ENCODE measurements at regions not wholly inside any gene's neighbourhood (a gene's known extent, or its start where the extent isn't known, plus 50 kb on each side); places are given as distances from the start of the nearest gene placed in this dataset.
A peak's percentile ranks its signal among the peaks of the same experiment; 100 is the strongest.
"Not testable (repeated sequence)": the region's sequence is repeated elsewhere in the genome, so short reads cannot be mapped to it uniquely, and the experiment has no call there.

DNA sequence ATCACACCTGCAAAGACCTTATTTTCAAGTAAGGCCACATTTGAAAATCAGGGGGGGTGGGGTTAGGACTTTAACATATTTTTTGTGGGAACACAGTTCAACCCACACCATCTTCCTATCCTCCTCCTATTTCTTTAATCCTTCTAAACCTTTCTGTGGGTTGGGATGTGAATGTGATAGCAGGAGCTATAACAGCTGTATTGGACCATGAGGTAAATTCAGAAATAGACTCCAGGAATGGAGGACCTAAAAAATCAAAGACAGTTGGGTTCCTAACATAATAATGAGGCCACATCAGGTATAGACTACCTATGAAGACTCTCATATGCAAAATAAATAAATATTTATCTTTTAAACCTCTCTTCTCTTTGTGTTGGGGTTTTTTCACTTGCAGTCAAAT lies 451.4 kb downstream of the XYLT1 start:
- Mint-ChIP-seq H3K27me3 (no peaks in the 10 kb centered on the region), H3K4me1 (no peaks in the 10 kb centered on the region), H3K9me3 (peaks cover 6% of the 10 kb centered on the region), H3K4me3 (no peak overlapping the region), H3K27ac (ENCODE audit: low read depth) (no peak overlapping the region), H3K36me3 (ENCODE audit: insufficient read depth) (no peaks in the 10 kb centered on the region)
- no peak for ATAC-seq (replicated peaks; ENCODE audit: extremely low read depth, poor library complexity, severe bottlenecking)
- no peak for DNase-seq (ENCODE audit: low spot score in 2 of 2)

DNA sequence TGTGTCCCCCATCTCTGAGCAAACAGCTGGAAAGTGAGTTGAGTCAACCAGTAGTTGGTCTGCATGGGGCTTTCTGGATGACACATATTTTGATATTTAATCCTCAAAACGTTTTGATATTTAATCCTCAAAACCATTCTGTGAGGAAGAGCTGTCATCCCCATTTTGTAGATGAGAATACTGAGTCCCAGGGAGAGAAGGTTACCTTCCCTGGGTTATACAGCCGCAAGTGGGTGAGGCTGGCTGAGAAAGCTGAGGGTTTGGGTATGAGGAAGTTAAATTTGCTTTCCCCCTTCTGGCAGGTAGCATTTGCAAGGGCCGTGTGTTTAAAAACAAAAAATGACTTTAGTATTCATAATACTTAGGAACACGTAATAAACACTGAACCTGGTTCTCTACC lies 447.2 kb downstream of the XYLT1 start:
- Mint-ChIP-seq H3K4me1 (peaks cover 33% of the 10 kb centered on the region), H3K27ac (ENCODE audit: low read depth) (no peak overlapping the region), H3K9me3 (no peaks in the 10 kb centered on the region), H3K36me3 (ENCODE audit: insufficient read depth) (peaks cover 2% of the 10 kb centered on the region), H3K27me3 (no peaks in the 10 kb centered on the region), H3K4me3 (no peak overlapping the region)
- no peak for DNase-seq (ENCODE audit: low spot score in 2 of 2)
- ATAC-seq (replicated peaks; ENCODE audit: extremely low read depth, poor library complexity, severe bottlenecking) = no peak

DNA sequence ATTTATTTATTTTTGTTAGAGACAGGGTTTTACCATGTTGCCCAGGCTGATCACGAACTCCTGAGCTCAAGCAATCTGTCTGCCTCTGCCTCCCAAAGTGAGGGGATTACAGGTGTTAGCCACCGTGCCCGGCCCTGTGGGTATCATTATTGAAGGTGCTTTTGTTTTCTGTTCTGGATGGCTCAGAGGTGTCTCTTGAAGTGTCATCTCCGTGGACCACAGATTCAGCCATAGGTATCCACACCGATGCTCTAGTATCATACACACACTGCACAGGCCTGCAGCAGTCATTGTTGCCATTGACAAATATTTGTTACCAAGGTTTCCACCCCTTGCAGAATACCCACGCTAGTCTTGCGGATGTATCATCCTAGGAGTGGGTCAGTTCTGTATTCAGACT lies 446.2 kb downstream of the XYLT1 start:
- Mint-ChIP-seq H3K27me3 (no peaks in the 10 kb centered on the region), H3K27ac (ENCODE audit: low read depth) (no peak overlapping the region), H3K36me3 (ENCODE audit: insufficient read depth) (peaks cover 2% of the 10 kb centered on the region), H3K4me3 (no peak overlapping the region), H3K4me1 (peaks cover 37% of the 10 kb centered on the region), H3K9me3 (no peaks in the 10 kb centered on the region)
- no peak for DNase-seq (ENCODE audit: low spot score in 2 of 2)
- no peak for ATAC-seq (replicated peaks; ENCODE audit: extremely low read depth, poor library complexity, severe bottlenecking)

DNA sequence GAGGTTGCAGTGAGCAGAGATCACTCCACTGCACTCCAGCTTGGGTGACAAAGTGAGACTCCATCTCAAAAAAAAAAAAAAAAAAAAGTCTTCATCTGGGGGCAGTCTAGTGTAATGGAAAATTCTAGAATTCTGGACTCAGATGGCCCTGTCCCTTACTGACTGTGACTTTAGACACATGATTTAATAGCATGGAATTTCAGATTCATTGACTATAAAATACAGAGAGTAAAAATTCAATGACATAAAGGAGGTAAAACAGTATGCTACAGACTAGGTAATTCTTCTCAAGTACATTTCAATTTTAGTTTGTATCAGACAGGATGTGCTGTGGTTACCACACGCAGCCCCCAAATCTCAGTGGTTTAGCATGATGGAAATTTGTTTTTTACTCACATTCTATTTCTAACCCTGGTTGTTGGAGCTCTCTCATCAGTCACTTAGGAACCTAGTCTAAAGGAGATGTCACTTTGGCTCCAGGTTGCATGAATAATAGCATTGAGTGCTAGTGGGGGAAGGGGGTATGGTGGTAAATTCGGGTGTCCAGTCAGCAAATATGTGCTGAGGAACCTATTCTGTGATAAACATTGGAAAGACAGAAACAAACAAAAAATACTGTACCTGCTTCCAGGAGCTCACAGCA lies 444.0 kb downstream of the XYLT1 start:
- ATAC-seq (replicated peaks; ENCODE audit: extremely low read depth, poor library complexity, severe bottlenecking) (peak; percentile 96), DNase-seq (ENCODE audit: low spot score in 2 of 2) (peak in 1 of 2 donors; percentile 32)
- Mint-ChIP-seq H3K27me3 (no peaks in the 10 kb centered on the region), H3K9me3 (no peaks in the 10 kb centered on the region), H3K27ac (ENCODE audit: low read depth) (peak overlapping the region; percentile 59), H3K36me3 (ENCODE audit: insufficient read depth) (peaks cover 2% of the 10 kb centered on the region), H3K4me3 (peak overlapping the region; percentile 8), H3K4me1 (peaks cover 37% of the 10 kb centered on the region)

DNA sequence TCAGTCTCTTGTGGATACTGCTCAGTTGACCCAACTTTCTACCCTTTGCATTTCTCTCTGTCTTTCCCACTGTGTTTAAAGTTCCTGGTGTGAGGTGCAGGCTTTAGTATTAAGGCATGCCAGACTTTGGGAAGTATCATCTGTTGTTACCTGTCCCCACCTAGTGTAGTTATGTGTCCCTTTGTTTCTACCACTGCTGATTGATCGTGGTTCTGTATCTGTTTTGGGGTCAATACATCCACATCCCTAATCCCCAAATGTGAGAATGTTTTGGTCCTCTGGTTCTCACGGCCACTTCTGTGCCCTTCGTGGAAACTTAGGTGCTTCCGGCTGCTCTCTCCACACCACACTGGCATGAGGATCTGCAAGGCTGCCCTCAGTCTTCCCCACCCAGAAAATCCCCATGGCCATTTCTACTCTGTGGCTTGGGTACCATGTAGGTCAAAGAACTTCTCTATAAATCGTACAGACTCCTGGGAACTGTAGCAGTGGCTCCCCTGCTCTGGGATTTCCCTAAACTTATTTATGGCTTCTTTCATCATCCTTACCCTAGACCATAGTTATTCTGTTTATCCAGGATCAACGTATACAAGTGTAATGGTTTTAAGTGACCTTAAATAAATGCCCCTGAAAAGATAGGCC lies 443.2 kb downstream of the XYLT1 start:
- Mint-ChIP-seq H3K4me1 (peaks cover 37% of the 10 kb centered on the region), H3K27me3 (no peaks in the 10 kb centered on the region), H3K27ac (ENCODE audit: low read depth) (no peak overlapping the region), H3K4me3 (no peak overlapping the region), H3K9me3 (no peaks in the 10 kb centered on the region), H3K36me3 (ENCODE audit: insufficient read depth) (peaks cover 2% of the 10 kb centered on the region)
- ATAC-seq (replicated peaks; ENCODE audit: extremely low read depth, poor library complexity, severe bottlenecking) (no peak), DNase-seq (ENCODE audit: low spot score in 2 of 2) (no peak)

DNA sequence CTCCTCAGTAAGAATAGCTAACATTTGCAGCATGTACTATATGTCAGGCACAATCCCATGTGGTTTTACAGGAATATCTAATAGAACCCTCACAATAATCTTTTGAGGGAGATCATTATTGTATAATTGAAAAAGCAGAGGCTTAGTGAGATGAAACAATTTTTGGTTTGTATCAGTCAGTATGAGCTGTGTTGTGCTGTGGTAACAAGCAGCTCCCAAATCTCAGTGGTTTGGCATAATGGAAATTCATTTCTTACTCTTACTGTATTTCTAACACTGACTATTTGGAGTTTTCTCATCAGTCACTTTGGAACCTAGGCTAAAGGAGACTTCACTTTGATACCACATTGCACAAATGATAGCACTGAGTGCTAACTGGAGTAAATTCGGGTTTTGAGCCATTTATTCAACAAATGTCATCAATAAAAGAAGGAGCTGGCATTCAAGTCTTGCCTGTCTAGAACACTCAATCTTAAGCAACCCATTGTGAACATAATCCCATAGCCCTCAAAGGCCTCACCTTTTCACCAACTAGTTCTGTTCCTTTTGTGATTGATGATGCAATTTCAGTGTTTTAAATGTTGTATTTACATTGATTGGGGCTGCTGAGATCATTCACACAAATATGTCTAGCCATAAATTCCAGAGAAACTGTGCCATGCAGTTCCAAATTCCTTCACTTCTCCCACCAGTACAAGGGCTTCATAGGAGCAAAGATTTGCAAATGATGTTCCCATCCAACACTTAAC lies 441.0 kb downstream of the XYLT1 start:
- ATAC-seq (replicated peaks; ENCODE audit: extremely low read depth, poor library complexity, severe bottlenecking) (no peak), DNase-seq (ENCODE audit: low spot score in 2 of 2) (no peak)
- H3K4me1 Mint-ChIP-seq = peaks cover 37% of the 10 kb centered on the region
- no peaks in the 10 kb centered on the region for H3K9me3 Mint-ChIP-seq
- no peaks in the 10 kb centered on the region for H3K27me3 Mint-ChIP-seq
- peaks cover 2% of the 10 kb centered on the region for H3K36me3 Mint-ChIP-seq (ENCODE audit: insufficient read depth)
- H3K27ac Mint-ChIP-seq (ENCODE audit: low read depth) = no peak overlapping the region
- no peak overlapping the region for H3K4me3 Mint-ChIP-seq

DNA sequence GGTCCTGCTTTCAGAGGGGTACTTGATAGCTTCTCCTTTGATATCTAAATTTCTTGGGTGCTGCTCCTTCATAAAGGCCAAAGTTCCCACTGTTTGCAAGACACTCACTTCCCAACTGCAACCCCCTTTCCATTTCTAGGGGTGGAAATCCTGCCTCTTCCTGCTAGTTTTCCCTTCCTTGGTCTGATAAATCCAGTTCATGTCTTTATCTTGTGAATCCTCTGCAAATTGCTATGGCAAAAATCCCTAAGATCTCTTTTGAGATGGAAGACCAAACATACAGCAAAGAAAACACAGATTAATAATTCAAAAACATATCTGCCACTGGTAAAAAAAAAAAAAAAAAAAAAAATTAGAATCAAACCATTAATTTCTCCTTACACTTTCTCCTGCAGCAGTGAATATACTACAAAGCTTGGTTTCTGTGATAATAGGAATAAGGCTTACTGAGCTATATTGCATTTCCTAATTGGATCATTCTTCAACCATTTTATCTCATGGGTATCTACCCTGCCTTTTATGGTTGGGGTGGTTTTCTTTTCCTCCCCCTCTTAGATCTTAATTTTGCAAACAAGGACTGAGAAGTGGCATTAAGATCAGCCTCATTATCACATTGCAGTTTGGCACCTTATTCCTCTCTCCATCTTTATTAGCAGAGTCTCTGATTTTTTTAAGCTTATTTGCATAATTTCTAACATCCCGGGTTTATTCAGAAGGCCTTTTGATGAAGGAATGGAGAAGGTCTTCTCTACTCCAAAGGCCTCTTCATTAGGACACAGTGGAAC lies 439.1 kb downstream of the XYLT1 start:
- ATAC-seq (replicated peaks; ENCODE audit: extremely low read depth, poor library complexity, severe bottlenecking) = no peak
- no peak for DNase-seq (ENCODE audit: low spot score in 2 of 2)
- Mint-ChIP-seq H3K4me3 (no peak overlapping the region), H3K27ac (ENCODE audit: low read depth) (no peak overlapping the region), H3K27me3 (no peaks in the 10 kb centered on the region), H3K36me3 (ENCODE audit: insufficient read depth) (no peaks in the 10 kb centered on the region), H3K4me1 (peaks cover 18% of the 10 kb centered on the region), H3K9me3 (no peaks in the 10 kb centered on the region)

DNA sequence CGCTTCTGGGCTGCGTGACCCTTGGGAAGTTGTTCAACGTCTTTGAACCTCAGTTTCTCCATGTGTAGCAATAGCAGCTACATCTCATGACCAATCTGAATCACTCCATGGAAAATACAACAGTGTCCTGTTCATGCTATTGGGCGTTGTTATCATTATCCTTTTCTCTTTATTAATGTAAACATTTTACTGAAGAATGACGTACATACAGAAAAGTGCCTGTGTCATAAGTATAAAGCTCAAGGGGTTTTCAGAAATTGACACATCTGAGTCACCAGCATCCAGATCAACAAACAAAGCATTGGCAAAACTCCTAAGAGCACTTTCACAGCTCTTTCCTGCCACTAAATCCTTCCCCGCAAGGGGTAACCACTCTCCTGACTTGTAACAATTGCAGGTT lies 438.4 kb downstream of the XYLT1 start:
- DNase-seq (ENCODE audit: low spot score in 2 of 2) = no peak
- ATAC-seq (replicated peaks; ENCODE audit: extremely low read depth, poor library complexity, severe bottlenecking) = no peak
- Mint-ChIP-seq H3K9me3 (no peaks in the 10 kb centered on the region), H3K27ac (ENCODE audit: low read depth) (no peak overlapping the region), H3K27me3 (no peaks in the 10 kb centered on the region), H3K4me1 (peaks cover 11% of the 10 kb centered on the region), H3K36me3 (ENCODE audit: insufficient read depth) (no peaks in the 10 kb centered on the region), H3K4me3 (no peak overlapping the region)

DNA sequence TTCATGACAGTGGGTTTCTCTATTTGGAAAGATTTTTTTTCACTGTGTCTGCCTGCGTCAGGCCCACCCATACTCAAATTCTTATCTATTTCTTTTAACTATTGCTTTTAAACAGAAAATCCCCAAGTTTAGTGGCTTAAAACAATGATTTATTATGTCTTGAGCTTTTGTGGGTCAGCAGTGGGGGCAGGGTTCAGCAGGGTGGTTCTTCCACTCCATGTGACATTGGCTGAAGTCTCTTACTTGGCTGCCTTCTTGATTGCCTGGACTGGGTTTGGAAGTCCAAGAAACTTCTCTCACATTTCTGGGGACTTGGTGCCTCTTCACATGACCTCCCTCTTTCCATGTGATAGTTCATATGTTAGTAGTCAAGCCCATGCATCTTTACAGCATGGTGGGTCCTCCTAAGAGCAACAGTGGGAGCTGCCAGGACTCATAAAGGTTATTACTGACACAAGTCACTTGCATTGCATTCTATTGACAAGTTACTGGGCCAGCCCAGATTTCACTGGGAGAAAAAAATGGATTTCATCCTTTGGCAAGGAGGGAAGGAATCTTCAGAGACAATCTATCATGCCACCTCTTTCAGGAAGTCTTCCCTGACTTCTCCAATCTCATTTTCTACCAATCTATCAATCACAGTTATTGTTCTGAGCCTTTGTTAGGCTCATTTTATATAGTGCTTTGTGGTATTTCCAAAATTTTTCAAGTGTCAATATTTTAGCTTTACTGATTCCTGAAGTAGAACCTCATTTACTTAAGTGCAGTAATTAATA lies 436.1 kb downstream of the XYLT1 start:
- H3K4me1 Mint-ChIP-seq = no peaks in the 10 kb centered on the region
- no peaks in the 10 kb centered on the region for H3K27me3 Mint-ChIP-seq
- no peaks in the 10 kb centered on the region for H3K9me3 Mint-ChIP-seq
- ATAC-seq (replicated peaks; ENCODE audit: extremely low read depth, poor library complexity, severe bottlenecking) (no peak), DNase-seq (ENCODE audit: low spot score in 2 of 2) (no peak)
- H3K27ac Mint-ChIP-seq (ENCODE audit: low read depth) = no peak overlapping the region
- H3K4me3 Mint-ChIP-seq = no peak overlapping the region
- no peaks in the 10 kb centered on the region for H3K36me3 Mint-ChIP-seq (ENCODE audit: insufficient read depth)

DNA sequence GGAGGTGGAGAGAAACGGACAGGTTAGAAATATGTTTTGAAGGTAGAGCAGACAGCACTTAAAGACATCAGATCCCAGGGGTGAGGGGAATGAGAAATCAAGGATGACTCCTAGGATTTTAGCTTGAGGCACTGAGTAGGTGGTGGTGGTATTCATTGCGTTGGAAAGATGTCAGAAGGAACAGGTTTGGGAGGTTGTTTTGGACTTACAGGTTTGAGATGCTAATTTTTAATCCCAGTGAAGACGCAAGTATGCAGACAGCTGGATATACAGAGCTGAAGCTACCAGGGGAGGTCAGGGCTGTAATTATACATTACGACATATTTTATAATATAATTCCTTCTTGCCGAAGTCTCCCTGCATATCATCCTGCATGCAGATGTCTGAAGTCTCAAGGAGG lies 433.3 kb downstream of the XYLT1 start:
- ATAC-seq (replicated peaks; ENCODE audit: extremely low read depth, poor library complexity, severe bottlenecking) (no peak), DNase-seq (ENCODE audit: low spot score in 2 of 2) (no peak)
- no peaks in the 10 kb centered on the region for H3K4me1 Mint-ChIP-seq
- no peaks in the 10 kb centered on the region for H3K36me3 Mint-ChIP-seq (ENCODE audit: insufficient read depth)
- no peak overlapping the region for H3K4me3 Mint-ChIP-seq
- H3K27ac Mint-ChIP-seq (ENCODE audit: low read depth) = no peak overlapping the region
- H3K9me3 Mint-ChIP-seq = no peaks in the 10 kb centered on the region
- no peaks in the 10 kb centered on the region for H3K27me3 Mint-ChIP-seq

DNA sequence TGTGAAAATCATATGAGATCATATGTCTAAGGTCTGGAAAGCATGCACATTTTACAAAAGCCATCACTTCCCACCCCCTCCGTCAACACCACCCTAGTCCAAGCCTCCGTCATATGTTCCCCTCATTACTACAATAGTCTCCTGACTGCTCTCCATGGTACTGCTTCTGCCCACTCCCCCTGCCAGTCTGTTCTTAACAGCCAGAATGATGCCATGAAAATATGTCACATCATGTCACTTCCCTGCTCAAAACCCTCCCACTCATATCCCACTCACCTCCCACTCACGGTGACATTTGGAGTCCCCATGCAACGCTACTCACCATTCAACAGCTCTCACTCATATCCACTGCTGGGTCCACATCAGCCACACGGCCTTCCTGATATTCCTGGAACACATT lies 432.3 kb downstream of the XYLT1 start:
- H3K27me3 Mint-ChIP-seq = no peaks in the 10 kb centered on the region
- H3K4me1 Mint-ChIP-seq = no peaks in the 10 kb centered on the region
- H3K27ac Mint-ChIP-seq (ENCODE audit: low read depth) = no peak overlapping the region
- no peak overlapping the region for H3K4me3 Mint-ChIP-seq
- no peaks in the 10 kb centered on the region for H3K9me3 Mint-ChIP-seq
- ATAC-seq (replicated peaks; ENCODE audit: extremely low read depth, poor library complexity, severe bottlenecking) (no peak), DNase-seq (ENCODE audit: low spot score in 2 of 2) (no peak)
- H3K36me3 Mint-ChIP-seq (ENCODE audit: insufficient read depth) = no peaks in the 10 kb centered on the region

DNA sequence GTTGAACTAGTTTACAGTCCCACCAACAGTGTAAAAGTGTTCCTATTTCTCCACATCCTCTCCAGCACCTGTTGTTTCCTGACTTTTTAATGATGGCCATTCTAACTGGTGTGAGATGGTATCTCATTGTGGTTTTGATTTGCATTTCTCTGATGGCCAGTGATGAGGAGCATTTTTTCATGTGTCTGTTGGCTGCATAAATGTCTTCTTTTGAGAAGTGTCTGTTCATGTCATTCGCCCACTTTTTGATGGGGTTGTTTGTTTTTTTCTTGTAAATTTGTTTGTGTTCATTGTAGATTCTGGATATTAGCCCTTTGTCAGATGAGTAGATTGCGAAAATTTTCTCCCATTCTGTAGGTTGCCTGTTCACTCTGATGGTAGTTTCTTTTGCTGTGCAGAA lies 421.7 kb downstream of the XYLT1 start:
- not testable (repeated sequence) for H3K36me3 Mint-ChIP-seq (ENCODE audit: insufficient read depth); H3K27ac Mint-ChIP-seq (ENCODE audit: low read depth); DNase-seq (ENCODE audit: low spot score in 2 of 2); H3K9me3 Mint-ChIP-seq; H3K4me3 Mint-ChIP-seq; ATAC-seq (replicated peaks; ENCODE audit: extremely low read depth, poor library complexity, severe bottlenecking); H3K4me1 Mint-ChIP-seq
- H3K27me3 Mint-ChIP-seq = peaks cover 24% of the 10 kb centered on the region

Data from central memory CD8-positive, alpha-beta T cell (primary cell).